ENCODE measurements at regions not wholly inside any gene's neighbourhood (a gene's known extent, or its start where the extent isn't known, plus 50 kb on each side); places are given as distances from the start of the nearest gene placed in this dataset.

DNA sequence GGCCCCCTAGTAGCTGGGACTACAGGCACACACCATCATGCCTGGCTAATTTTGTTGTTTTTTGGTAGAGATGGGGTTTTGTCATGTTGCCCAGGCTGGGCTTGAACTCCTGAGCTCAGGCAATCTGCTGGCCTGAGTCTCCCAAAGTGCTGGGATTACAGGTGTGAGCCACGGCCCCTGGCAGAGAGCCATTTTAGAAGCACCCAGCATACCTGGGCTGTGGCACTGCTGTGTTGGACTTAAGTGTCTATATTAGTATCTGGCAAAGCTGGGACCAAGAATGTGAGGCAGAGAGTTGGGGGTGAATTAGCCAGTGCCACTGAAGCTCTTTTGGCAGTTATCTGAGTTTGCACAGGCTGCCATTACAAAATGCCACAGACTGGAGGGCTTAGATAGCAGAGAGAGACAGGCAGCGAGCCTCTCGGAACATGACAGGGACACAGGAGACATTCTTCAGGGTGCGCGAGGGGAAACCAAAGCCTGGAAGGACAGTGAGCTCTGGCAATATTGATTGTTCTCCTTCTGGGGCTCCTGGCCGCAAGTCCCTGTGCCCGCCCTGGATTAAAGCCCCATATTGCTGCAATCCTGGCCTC is 87.7 kb upstream of the ALX4 start:
- intact Hi-C loops (cut with DNase I; ENCODE audit: low total_unique reads): no loop called here
- peaks cover 0 to 6% (median 3%) of the 10 kb centered on the region in 4 donors for H3K9me3 ChIP-seq
- no peak overlapping the region for H3K27ac ChIP-seq
- TF ChIP-seq POLR2AphosphoS5 (IDR thresholded peaks at IDR 0.05) (no peak), POLR2A (IDR thresholded peaks at IDR 0.05) (no peak), EP300 (IDR thresholded peaks at IDR 0.05) (no peak)
- TF ChIP-seq, protein P1, sequence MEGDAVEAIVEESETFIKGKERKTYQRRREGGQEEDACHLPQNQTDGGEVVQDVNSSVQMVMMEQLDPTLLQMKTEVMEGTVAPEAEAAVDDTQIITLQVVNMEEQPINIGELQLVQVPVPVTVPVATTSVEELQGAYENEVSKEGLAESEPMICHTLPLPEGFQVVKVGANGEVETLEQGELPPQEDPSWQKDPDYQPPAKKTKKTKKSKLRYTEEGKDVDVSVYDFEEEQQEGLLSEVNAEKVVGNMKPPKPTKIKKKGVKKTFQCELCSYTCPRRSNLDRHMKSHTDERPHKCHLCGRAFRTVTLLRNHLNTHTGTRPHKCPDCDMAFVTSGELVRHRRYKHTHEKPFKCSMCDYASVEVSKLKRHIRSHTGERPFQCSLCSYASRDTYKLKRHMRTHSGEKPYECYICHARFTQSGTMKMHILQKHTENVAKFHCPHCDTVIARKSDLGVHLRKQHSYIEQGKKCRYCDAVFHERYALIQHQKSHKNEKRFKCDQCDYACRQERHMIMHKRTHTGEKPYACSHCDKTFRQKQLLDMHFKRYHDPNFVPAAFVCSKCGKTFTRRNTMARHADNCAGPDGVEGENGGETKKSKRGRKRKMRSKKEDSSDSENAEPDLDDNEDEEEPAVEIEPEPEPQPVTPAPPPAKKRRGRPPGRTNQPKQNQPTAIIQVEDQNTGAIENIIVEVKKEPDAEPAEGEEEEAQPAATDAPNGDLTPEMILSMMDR (IDR thresholded peaks at IDR 0.05): no peak
- H3K4me1 ChIP-seq: no peaks in the 10 kb centered on the region
- H3K36me3 ChIP-seq: no peaks in the 10 kb centered on the region
- DNase-seq: no peak
- H3K27me3 ChIP-seq: peaks cover 0 to 37% (median 13%) of the 10 kb centered on the region in 3 donors
- no peak overlapping the region for H3K4me3 ChIP-seq
- WGBS, 5 donors: 79 to 90% (median 83%) methylated on average over 7 of the region's 7 CpGs

DNA sequence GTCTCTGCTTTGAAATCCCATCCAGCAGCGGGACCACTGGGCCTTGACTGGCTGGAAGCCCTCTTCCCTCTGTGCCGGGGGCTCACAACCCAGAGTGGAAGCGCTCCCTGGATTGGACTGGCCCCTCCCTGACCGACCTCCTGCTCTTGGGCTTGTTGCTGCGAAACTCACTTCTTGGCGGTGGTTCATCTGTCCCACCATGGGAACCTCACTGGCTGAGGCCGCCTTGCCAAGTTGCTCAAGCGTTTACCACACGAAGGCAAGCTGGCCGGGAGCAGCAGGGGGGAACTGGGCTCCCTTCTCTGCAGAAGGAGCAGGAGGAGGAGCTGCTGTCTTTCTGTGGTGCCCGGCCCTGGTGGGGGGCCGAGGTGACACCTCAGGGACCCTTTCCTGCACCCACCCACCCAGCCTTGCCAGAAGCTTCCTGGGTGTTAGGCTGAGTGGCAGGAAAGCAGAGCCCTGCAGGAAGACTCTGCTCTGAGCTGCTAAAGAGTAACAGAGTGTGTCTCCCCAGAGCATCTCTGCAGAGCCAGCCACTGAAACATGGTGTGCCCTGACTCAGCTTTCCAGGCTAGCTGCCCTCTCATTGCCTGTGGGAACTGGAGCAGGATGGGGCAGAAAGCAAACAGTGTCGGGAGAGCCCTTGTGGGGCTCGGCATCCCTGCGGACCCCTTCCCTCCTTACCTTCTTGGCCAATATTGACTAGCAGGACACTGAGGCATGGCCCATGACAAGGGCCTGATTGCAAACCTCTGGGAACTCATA is 88.5 kb upstream of the ALX4 start:
- H3K27me3 ChIP-seq: peaks cover 0 to 37% (median 15%) of the 10 kb centered on the region in 3 donors
- no peak overlapping the region for H3K4me3 ChIP-seq
- TF ChIP-seq EP300 (IDR thresholded peaks at IDR 0.05): no peak
- TF ChIP-seq, protein P1 (IDR thresholded peaks at IDR 0.05): no peak
- H3K4me1 ChIP-seq: no peaks in the 10 kb centered on the region
- no peak for DNase-seq
- intact Hi-C loops (cut with DNase I; ENCODE audit: low total_unique reads): no loop called here
- H3K27ac ChIP-seq: no peak overlapping the region
- peaks cover 0 to 6% (median 3%) of the 10 kb centered on the region in 4 donors for H3K9me3 ChIP-seq
- no peaks in the 10 kb centered on the region for H3K36me3 ChIP-seq
- WGBS, 5 donors: 57 to 66% (median 64%) methylated on average over 11 to 15 of the region's 15 CpGs

DNA sequence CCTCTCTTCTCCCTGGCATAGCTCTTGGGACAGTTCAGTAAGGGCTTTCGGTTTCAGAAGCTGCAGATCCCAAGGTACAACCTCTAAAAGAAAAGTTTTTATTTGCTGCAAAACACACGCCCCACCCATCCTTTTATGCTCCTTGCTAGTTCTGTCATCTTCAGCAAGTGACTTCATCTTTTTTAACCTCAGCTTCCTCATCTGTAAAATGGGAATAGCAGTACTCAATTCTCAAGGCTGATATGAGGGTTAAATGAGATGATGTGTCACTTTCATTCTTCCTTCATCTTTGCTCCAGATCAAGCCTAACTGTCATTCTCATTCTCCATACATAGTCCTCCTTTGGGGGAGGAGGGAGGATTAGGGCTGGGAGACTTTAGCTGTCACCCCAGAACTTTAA is 90.0 kb upstream of the ALX4 start:
- Histone ChIP-seq H3K4me1 (no peaks in the 10 kb centered on the region), H3K36me3 (no peaks in the 10 kb centered on the region), H3K9me3 (peaks cover 0 to 5% (median 2%) of the 10 kb centered on the region in 4 donors), H3K27ac (no peak overlapping the region), H3K4me3 (no peak overlapping the region), H3K27me3 (peaks cover 0 to 40% (median 20%) of the 10 kb centered on the region in 3 donors)
- intact Hi-C loops (cut with DNase I; ENCODE audit: low total_unique reads): no loop called here
- TF ChIP-seq, protein P1 (IDR thresholded peaks at IDR 0.05): no peak
- no peak for TF ChIP-seq POLR2A (IDR thresholded peaks at IDR 0.05)
- TF ChIP-seq POLR2AphosphoS5 (IDR thresholded peaks at IDR 0.05): no peak
- no peak for TF ChIP-seq EP300 (IDR thresholded peaks at IDR 0.05)
- DNase-seq: no peak
- 31 to 58% (median 33%) methylated on average over 2 of the region's 2 CpGs for WGBS, 5 donors

DNA sequence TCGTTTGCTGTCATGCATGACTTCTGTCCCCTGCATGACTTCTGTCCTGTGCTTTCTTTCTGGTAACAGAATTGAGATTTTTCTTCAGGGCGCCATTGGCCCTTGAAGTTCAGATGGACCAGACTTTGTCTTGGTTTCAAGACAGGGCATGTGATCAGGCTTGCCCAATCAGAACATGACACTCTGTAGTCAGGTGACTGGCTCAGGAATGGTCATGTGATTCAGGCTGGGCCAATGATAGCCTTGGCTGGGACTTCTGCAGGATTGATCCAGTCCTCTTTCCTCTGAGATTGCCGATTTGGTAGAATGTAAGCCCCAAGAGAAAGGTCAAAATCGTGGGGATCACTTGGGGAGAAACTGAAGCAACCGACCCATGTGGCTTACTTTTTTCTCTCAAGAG is 90.5 kb upstream of the ALX4 start:
- TF ChIP-seq POLR2A (IDR thresholded peaks at IDR 0.05) (no peak), EP300 (IDR thresholded peaks at IDR 0.05) (no peak), POLR2AphosphoS5 (IDR thresholded peaks at IDR 0.05) (no peak)
- TF ChIP-seq, protein P1 (IDR thresholded peaks at IDR 0.05): no peak

More for the DNA sequence above, 90.5 kb upstream of the ALX4 start:
- intact Hi-C loops (cut with DNase I; ENCODE audit: low total_unique reads): no loop called here
- H3K27me3 ChIP-seq: peaks cover 0 to 45% (median 22%) of the 10 kb centered on the region in 3 donors
- H3K4me1 ChIP-seq: no peaks in the 10 kb centered on the region
- H3K27ac ChIP-seq: no peak overlapping the region
- no peak overlapping the region for H3K4me3 ChIP-seq
- no peak for DNase-seq
- WGBS, 5 donors: 84 to 92% (median 90%) methylated on average over 5 of the region's 5 CpGs
- H3K36me3 ChIP-seq: no peaks in the 10 kb centered on the region
- peaks cover 0 to under 1% (median 0%) of the 10 kb centered on the region in 4 donors for H3K9me3 ChIP-seq

Data from stomach (tissue), 8 donors.